Lung (tissue), 11 donors: ENCODE measurements at regions not wholly inside any gene's neighbourhood (a gene's known extent, or its start where the extent isn't known, plus 50 kb on each side); places are given as distances from the start of the nearest gene placed in this dataset.

Source experiments
- ATAC-seq: fragments of 200-7000 bp; cut with Tn5 transposase; one replicate; pipeline ENCODE4 v1.9.1; 2020; ENCODE audit warnings: moderate number of reproducible peaks; ENCODE audit not compliant: insufficient read depth, low FRiP score
- DNase-seq, 3 donors: peaks; one replicate each; pipeline ENCODE4 v3.0.0-alpha.2; 2013 to 2017
- H3K27ac ChIP-seq, 2 donors: one replicate each; pipeline ENCODE4 v1.5.1; 2013; ENCODE audit warnings: mild to moderate bottlenecking in 2 of 2, moderate library complexity in 2 of 2, control low read depth in 1 of 2, inconsistent platforms in 1 of 2, low read depth in 1 of 2, low read length in 1 of 2
- H3K27me3 ChIP-seq, 3 donors: one replicate each; pipeline ENCODE4 v1.5.1; 2013; ENCODE audit warnings: low read length in 2 of 3; ENCODE audit not compliant: control insufficient read depth in 3 of 3, insufficient read depth in 3 of 3
- H3K36me3 ChIP-seq, 4 donors: one replicate each; pipeline ENCODE4 v1.5.1; 2013; ENCODE audit warnings: low read length in 4 of 4, mild to moderate bottlenecking in 1 of 4, moderate library complexity in 1 of 4; ENCODE audit not compliant: control insufficient read depth in 4 of 4, insufficient read depth in 4 of 4
- H3K4me1 ChIP-seq, 5 donors: one replicate each; pipeline ENCODE4 v1.5.1; 2013; ENCODE audit warnings: low read length in 5 of 5, mild to moderate bottlenecking in 2 of 5, moderate library complexity in 1 of 5; ENCODE audit not compliant: control insufficient read depth in 5 of 5, insufficient read depth in 5 of 5
- H3K4me3 ChIP-seq: one replicate; pipeline ENCODE4 v1.5.1; 2013; ENCODE audit warnings: mild to moderate bottlenecking, control low read depth, moderate library complexity
- H3K9ac ChIP-seq, 2 donors: one replicate each; pipeline ENCODE4 v1.5.1; 2013; ENCODE audit warnings: low read length in 2 of 2, control low read depth in 1 of 2; ENCODE audit not compliant: insufficient read depth in 1 of 2
- H3K9me3 ChIP-seq, 4 donors: one replicate each; pipeline ENCODE4 v1.5.1; 2013; ENCODE audit warnings: low read length in 3 of 4, mild to moderate bottlenecking in 1 of 4, moderate library complexity in 1 of 4; ENCODE audit not compliant: control insufficient read depth in 4 of 4, insufficient read depth in 3 of 4
- WGBS, 2 donors: extraction: QIAGEN DNeasy Blood & Tissue Kit; methylation state at CpG; one replicate each; pipeline ENCODE4 v1.1.7; 2013; 5-methylcytosine and 5-hydroxymethylcytosine counted together
- TF ChIP-seq, protein P1 (sequence below): IDR thresholded peaks from 2 replicates; pipeline ENCODE4 v1.5.1; 2012; ENCODE audit warnings: mild to moderate bottlenecking; ENCODE audit errors: control extremely low read depth, extremely low read depth
- donor health status: control.
- donor health status: control.
- donor health status: Bipolar disorder and iron deficiency.
- donor health status: healthy.
- donor health status: DM: yes; HTN: yes; CAD: no.

DNA sequence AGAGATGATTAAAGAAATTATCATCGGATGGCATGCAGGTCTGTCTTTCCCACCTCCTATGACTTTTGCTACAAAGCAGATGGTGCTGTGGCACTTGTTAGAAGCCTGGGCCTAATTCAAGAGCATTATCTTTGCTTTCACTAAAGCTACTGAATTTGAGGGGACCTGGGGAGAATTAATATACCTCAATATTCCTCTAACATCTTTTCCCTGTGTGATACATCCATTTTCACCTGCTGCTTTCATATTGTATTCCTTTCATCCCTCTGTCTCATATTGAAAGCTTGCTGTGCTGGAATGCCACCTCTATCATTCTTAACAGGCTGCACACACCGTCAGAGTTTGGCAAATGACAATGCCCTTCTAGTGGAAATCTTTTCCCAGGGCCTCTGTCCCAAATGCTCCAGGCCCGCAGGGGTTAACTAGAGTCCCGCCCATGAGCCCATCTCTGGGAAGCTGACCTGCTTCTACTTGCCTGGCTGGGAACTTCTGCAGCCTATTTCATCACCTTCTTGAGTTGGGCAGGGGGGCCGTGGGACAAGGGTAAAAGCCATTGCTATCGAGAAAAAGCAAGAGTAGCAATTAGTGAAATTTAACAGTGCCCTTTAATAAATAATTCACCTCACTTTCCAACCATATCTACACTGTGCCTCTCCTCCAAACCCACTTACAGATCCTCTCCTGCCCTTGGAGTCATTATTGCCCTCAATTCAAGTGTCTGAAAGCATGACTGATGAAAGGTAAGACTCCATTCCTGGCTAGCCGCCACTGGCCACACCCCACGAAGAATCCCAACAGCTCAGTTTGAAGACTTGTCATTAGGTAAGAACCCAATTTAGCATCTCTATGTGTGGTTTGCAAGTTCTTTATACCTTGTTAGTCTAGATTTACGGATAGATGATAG, 126.7 kb upstream of the BTG1 start:
- 76 to 88% methylated on average over 9 of the region's 9 CpGs for WGBS, 2 donors
- Histone ChIP-seq H3K4me3 (no peak overlapping the region), H3K27me3 (no peaks in the 10 kb centered on the region), H3K27ac (no peak overlapping the region), H3K36me3 (no peaks in the 10 kb centered on the region), H3K9ac (no peak overlapping the region), H3K4me1 (peaks cover 0 to 5% (median 0%) of the 10 kb centered on the region in 5 donors), H3K9me3 (no peaks in the 10 kb centered on the region)
- no peak for DNase-seq
- TF ChIP-seq, protein P1, sequence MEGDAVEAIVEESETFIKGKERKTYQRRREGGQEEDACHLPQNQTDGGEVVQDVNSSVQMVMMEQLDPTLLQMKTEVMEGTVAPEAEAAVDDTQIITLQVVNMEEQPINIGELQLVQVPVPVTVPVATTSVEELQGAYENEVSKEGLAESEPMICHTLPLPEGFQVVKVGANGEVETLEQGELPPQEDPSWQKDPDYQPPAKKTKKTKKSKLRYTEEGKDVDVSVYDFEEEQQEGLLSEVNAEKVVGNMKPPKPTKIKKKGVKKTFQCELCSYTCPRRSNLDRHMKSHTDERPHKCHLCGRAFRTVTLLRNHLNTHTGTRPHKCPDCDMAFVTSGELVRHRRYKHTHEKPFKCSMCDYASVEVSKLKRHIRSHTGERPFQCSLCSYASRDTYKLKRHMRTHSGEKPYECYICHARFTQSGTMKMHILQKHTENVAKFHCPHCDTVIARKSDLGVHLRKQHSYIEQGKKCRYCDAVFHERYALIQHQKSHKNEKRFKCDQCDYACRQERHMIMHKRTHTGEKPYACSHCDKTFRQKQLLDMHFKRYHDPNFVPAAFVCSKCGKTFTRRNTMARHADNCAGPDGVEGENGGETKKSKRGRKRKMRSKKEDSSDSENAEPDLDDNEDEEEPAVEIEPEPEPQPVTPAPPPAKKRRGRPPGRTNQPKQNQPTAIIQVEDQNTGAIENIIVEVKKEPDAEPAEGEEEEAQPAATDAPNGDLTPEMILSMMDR = no peak
- ATAC-seq = no peak

DNA sequence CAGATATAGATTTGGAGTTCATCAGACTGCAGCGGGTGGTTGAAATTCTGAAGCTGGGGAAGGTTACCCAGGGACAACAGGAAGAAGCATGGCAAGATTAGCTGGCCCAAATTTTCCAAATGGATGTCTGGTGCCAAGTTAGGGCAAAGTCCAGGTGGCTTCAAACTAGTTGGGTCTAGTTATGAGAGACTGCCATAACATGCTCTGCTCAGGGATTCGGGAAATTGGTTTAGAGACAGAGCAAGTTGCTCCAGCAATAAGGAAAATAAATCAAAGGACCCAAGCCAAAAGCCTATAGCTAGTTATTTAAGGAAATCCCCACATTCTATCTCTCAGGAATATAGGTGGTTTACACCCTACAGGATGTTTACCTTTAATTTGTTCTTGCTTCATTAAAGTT, 125.7 kb upstream of the BTG1 start:
- no peak overlapping the region for H3K27ac ChIP-seq
- WGBS, 2 donors = 94 to 96% methylated on average over 2 of the region's 2 CpGs
- ATAC-seq (no peak), DNase-seq (no peak)
- H3K4me3 ChIP-seq = no peak overlapping the region
- peaks cover 0 to 5% (median 0%) of the 10 kb centered on the region in 5 donors for H3K4me1 ChIP-seq
- H3K36me3 ChIP-seq = no peaks in the 10 kb centered on the region
- no peak overlapping the region for H3K9ac ChIP-seq
- H3K27me3 ChIP-seq = no peaks in the 10 kb centered on the region
- H3K9me3 ChIP-seq = peaks cover 0 to 2% (median 0%) of the 10 kb centered on the region in 4 donors
- TF ChIP-seq, protein P1 = no peak

GRCh38 chr12:92270521-92270920, 124.9 kb upstream of the BTG1 start:
- ATAC-seq (no peak), DNase-seq (no peak)
- Histone ChIP-seq H3K9me3 (peaks cover 0 to 2% (median 0%) of the 10 kb centered on the region in 4 donors), H3K36me3 (no peaks in the 10 kb centered on the region), H3K27ac (no peak overlapping the region), H3K4me1 (peaks cover 0 to 5% (median 0%) of the 10 kb centered on the region in 5 donors), H3K9ac (no peak overlapping the region), H3K4me3 (no peak overlapping the region), H3K27me3 (no peaks in the 10 kb centered on the region)
- TF ChIP-seq, protein P1 = no peak
- WGBS, 2 donors = 97 to 98% methylated on average over 2 of the region's 2 CpGs

DNA sequence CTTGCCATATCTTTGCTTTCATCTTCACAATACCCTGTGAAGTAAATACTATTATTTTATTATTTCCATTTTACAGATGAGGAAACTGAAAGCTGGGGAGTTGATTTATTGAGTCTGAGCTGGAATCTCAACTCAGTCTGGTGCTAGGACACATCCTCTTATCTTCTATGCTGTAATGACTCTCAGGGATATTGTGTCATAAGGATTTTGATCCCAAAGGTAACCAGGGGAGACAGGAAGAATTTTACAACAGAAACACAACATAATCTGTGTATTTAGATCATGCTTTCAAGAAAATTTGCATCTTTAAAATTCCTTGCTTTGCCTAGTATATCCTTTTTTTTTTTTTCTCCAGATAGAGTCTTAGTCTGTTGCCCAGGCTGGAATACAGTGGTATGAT, 123.3 kb upstream of the BTG1 start:
- no peak for DNase-seq
- Histone ChIP-seq H3K9me3 (peaks cover 0 to 2% (median 0%) of the 10 kb centered on the region in 4 donors), H3K9ac (no peak overlapping the region), H3K36me3 (no peaks in the 10 kb centered on the region), H3K4me3 (no peak overlapping the region), H3K27ac (no peak overlapping the region), H3K4me1 (peaks cover 0 to 5% (median 0%) of the 10 kb centered on the region in 5 donors), H3K27me3 (no peaks in the 10 kb centered on the region)
- TF ChIP-seq, protein P1 = no peak
- no peak for ATAC-seq
